GM12872 (cell line): ENCODE measurements at regions not wholly inside any gene's neighbourhood (a gene's known extent, or its start where the extent isn't known, plus 50 kb on each side); places are given as distances from the start of the nearest gene placed in this dataset.

Experiments
- CTCF ChIP-seq: IDR thresholded peaks from 3 replicates; pipeline ENCODE4 v1.5.1; 2011; ENCODE audit warnings: low read depth, mild to moderate bottlenecking, low read length, moderate library complexity; ENCODE audit not compliant: insufficient read depth

- no peak for TF ChIP-seq CTCF
Measured at GRCh38 chr17:77501751-77502625, 361.2 kb downstream of the SEC14L1 start.

GRCh38 chr17:77502626-77503292 is 362.0 kb downstream of the SEC14L1 start:
- TF ChIP-seq CTCF: no peak

- no peak for TF ChIP-seq CTCF
Measured at GRCh38 chr17:77503293-77503655, 362.5 kb downstream of the SEC14L1 start.

GRCh38 chr17:77503916-77504651 is 363.3 kb downstream of the SEC14L1 start:
- TF ChIP-seq CTCF: no peak

- no peak for TF ChIP-seq CTCF
Measured at GRCh38 chr17:77504652-77505155, 363.9 kb downstream of the SEC14L1 start.

- no peak for TF ChIP-seq CTCF
Measured at GRCh38 chr17:77505181-77505639, 364.4 kb downstream of the SEC14L1 start.
